GM21619 (cell line): ENCODE measurements at regions not wholly inside any gene's neighbourhood (a gene's known extent, or its start where the extent isn't known, plus 50 kb on each side); places are given as distances from the start of the nearest gene placed in this dataset.
"Not testable (repeated sequence)": the region's sequence is repeated elsewhere in the genome, so short reads cannot be mapped to it uniquely, and the experiment has no call there.

Experiments
- ATAC-seq: cut with Tn5 transposase; IDR thresholded peaks from one replicate; pipeline ENCODE4 v1.9.1; 2021; ENCODE audit not compliant: unreplicated experiment

GRCh38 chr10:11691319-11691755, 50.8 kb upstream of the ECHDC3 start:
- no peak for ATAC-seq

GRCh38 chr10:11689945-11690736, 52.0 kb upstream of the ECHDC3 start:
- no peak for ATAC-seq

- ATAC-seq = not testable (repeated sequence)
These were observed 53.8 kb upstream of the ECHDC3 start for GRCh38 chr10:11688448-11688795.

DNA sequence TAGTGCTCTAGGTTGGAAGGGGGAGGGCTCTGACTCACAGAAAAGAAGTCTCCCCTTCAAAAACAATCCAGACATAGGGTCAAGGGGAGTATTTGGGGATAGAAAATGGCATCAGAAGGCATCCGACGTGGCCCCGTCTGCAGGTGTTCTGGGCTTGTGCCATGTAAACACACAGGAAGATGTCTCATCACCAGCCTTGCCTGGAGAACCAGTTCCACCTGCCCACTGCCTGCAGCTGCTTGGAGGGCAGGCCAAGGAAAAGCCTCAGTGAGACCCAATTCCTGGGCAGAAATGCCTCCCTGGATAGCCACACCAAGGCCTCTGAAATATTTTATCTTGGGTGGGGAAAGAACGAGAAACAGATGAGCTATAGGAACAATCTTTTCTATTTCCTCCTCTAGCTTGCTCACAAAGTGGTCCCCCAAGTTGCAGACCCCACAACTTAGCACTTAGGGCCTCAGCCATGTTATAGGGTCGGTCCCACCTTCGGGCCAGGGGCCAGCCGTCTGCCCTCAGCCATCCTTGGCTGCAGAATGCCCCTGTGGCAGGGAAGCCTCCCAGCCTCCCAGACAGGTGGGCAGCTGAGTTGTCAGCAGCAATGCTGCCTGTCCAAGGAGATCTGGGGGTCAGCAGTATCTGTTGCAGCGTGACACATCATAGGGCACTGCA, 54.3 kb upstream of the ECHDC3 start:
- no peak for ATAC-seq

GRCh38 chr10:11687357-11687771, 54.8 kb upstream of the ECHDC3 start:
- no peak for ATAC-seq

DNA sequence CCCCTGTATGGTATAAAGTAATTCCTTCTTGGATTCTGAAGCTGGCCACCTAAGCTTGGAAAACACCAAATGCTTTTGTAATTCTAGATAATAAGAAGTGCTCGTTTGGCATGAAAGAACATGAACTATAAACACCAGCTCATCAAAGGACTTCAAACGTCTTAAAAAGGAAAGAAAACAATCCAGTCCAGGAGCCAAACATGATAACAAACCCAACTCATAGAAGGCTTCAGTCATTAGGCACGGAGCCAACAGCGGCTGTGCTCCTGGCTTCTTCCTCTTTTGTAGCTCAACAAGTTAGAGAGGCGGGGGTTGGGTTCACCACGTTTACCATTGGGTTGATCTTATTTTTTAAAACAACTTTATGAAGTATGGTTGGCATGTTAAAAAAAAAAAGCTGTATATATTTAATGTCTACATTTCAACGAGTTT, 56.4 kb upstream of the ECHDC3 start:
- ATAC-seq = no peak

DNA sequence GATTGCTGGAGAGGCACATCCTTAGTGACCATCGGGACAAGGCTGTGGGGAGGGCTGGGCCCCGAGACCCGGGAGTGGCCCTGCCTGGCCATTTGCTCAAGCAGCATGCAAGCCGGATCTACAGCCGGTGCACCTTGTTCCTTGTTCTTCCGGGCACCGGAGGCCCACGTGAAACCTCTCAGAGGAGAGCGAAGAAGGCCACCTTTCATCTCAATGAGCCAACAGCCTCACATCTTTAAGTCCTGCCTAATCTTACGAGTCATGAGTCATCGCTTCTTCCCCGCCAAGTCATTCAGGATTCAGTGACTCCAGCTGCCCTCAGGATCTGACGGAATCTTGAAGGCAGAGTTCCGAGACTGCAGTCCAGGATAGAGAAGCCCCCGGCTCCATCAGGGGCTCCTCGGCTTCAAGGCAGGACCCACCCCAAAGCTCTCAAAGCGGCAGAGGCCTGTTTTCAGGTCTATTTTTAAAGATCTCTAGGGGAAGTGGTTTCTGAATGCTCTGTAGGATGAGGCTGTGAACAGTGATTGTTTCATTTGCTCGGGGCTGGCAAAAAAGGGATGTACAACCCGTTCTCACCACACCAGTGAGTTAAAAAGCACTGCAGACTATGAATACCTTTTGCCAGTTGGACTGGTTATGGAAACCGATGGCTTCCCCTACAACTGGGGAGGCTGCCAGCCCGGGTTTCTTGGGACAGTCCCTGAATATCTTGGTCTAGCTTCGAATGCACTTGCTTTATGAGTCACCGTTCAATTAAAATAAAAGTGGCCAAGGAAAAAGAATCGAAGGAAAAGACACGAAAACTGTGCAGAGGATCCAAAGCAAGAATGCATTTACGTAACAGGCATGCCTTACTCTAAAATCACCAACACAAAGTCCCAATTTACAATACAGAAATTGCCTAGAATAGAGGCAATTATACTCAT, 57.2 kb upstream of the ECHDC3 start:
- peak; percentile 66 for ATAC-seq

- peak; percentile 8 for ATAC-seq
These were observed 57.9 kb upstream of the ECHDC3 start for GRCh38 chr10:11684341-11684716.

DNA sequence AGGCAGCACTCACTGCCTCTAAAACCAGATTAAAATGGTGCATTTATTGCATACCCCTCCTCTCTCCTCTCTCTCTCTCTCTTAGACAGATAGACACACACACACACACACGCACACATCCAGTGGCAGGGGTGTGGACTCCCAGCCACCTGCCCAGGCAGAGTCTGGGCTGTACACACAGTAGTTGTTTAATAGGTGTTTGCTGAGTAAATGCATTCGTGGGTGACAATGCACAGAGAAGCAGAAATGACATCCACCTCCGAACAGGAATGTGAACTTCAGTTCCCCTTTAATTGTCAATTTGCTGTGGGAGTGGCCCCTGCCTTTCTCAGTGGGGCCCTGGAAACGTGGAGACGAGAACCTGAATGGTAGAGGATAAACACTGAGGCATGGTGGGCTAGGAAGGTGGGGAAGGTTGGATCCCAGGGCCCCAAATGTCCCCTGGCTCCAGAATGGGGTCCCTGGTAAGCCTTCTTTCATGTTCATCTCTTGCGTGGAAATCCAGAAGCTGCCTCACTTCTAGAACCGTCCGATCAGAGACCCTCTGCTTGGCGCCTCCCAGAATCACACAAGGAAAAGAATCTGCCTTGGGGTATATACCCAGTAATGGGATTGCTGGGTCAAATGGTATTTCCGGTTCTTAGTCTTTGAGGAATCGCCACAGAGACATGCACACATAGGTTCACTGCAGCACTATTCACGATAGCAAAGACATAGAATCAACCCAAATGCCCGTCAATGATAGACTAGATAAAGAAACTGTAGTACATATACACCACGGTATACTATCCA, 58.5 kb upstream of the ECHDC3 start:
- no peak for ATAC-seq

- no peak for ATAC-seq
These were observed 59.3 kb upstream of the ECHDC3 start for GRCh38 chr10:11682851-11683250.

- ATAC-seq = no peak
These were observed 59.9 kb upstream of the ECHDC3 start for GRCh38 chr10:11682267-11682683.

DNA sequence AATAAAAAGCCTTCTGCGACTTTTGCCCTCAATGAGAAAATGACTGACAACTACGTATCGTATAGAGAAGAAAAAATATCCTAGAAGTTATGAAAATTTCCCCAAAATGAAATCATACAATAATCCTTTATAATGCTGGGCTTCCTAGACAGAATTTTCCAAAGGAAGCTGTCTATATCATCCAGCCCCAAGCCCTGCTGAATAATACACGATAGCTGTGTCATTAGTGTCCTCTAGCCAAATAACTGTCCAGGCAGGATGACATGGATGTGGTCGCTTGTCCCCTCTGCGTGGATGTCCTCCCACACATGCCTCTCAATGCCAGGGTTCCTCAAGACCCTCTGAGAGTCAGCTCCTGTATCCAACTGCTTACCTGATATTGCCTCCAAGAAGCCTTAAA, 61.7 kb upstream of the ECHDC3 start:
- no peak for ATAC-seq

GRCh38 chr10:11679946-11680345, 62.2 kb upstream of the ECHDC3 start:
- no peak for ATAC-seq

DNA sequence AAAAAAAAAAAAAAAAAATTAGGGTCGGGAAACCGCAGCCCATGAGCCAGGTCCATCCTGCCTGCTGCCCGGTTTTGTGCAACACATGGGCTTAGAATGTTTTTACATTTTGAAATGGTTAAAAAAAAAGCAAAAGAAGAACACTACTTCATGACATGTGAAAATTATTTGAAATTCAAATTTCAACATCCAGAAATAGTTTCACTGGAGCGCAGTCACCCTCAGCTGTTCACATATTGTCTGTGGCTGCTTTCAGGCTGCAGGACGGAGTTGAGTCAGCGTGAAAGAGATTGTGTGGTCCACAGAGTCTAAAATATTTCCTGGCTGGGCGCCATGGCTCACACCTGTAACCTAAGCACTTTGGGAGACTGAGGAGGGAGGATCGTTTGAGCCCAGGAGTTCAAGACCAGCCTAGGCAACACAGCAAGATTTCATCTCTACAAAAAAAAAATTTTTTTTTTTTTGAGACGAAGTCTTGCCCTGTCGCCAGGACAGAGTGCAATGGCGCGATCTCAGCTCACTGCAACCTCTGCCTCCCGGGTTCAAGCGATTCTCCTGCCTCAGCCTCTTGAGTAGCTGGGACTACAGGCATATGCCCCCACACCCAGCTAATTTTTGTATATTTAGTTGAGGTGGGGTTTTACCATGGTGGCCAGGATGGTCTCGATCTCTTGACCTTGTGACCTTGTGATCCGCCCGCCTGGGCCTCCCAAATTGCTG, 63.9 kb upstream of the ECHDC3 start:
- ATAC-seq = peak; percentile 88

DNA sequence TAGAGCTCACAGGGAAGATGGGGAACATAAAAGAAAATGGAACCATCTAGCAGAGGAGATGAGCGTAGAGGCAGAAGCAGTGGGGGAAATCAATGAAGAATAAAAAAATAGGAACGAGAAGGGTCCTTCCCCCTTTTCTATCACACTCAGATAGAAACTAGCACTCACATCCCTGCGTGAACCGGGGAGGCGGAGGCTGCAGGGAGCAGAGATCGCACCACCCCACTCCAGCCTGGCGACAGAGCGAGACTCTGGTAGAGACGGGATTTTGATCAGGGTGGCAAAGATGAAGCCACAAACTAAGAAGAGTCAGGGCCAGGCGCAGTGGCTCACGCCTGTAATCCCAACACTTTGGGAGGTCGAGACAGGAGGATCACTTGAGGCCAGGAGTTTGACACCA, 64.7 kb upstream of the ECHDC3 start:
- ATAC-seq = peak; percentile 9

GRCh38 chr10:11673346-11674280, 62.2 kb upstream of the USP6NL start:
- no peak for ATAC-seq

GRCh38 chr10:11672836-11673235, 61.4 kb upstream of the USP6NL start:
- no peak for ATAC-seq

- ATAC-seq = no peak
These were observed 58.9 kb upstream of the USP6NL start for GRCh38 chr10:11670381-11670780.
